LNCaP clone FGC (cell line): ENCODE measurements at regions not wholly inside any gene's neighbourhood (a gene's known extent, or its start where the extent isn't known, plus 50 kb on each side); places are given as distances from the start of the nearest gene placed in this dataset.

Experiments used
- DNase-seq: peaks from one replicate; pipeline ENCODE4 v3.0.0-alpha.2; 2011; ENCODE audit warnings: low read depth
- H3K4me3 ChIP-seq: 2 replicates; pipeline ENCODE4 v1.5.1; 2011; ENCODE audit warnings: mild to moderate bottlenecking, low read depth, low read length, control low read depth
- CTCF ChIP-seq: IDR thresholded peaks from 2 replicates; pipeline ENCODE4 v1.5.1; 2012; ENCODE audit warnings: mild to moderate bottlenecking; ENCODE audit not compliant: control insufficient read depth, insufficient read depth; ENCODE audit errors: extremely low read depth

- DNase-seq, result no peak
- H3K4me3 ChIP-seq, result no peak overlapping the region
- no peak for TF ChIP-seq CTCF
Observed at GRCh38 chr1:187283984-187284383, 455.2 kb downstream of the PLA2G4A start.

GRCh38 chr1:187294421-187295201 is 465.9 kb downstream of the PLA2G4A start:
- no peak for TF ChIP-seq CTCF
- no peak for DNase-seq
- H3K4me3 ChIP-seq, result no peak overlapping the region

GRCh38 chr1:187300081-187300480 is 471.3 kb downstream of the PLA2G4A start:
- no peak for DNase-seq
- TF ChIP-seq CTCF, result no peak
- H3K4me3 ChIP-seq, result no peak overlapping the region

GRCh38 chr1:187306710-187307415 is 478.1 kb downstream of the PLA2G4A start:
- peak; percentile 87 for DNase-seq
- TF ChIP-seq CTCF, result no peak
- H3K4me3 ChIP-seq, result no peak overlapping the region; the same call in 1 of the 2 replicates

GRCh38 chr1:187310038-187310631 is 481.4 kb downstream of the PLA2G4A start:
- no peak for DNase-seq
- no peak for TF ChIP-seq CTCF
- H3K4me3 ChIP-seq, result no peak overlapping the region

- no peak for TF ChIP-seq CTCF
- DNase-seq, result no peak
- H3K4me3 ChIP-seq, result no peak overlapping the region
Observed at GRCh38 chr1:187313115-187313514, 484.4 kb downstream of the PLA2G4A start.
